ENCODE measurements at regions not wholly inside any gene's neighbourhood (a gene's known extent, or its start where the extent isn't known, plus 50 kb on each side); places are given as distances from the start of the nearest gene placed in this dataset.

- no peak for TF ChIP-seq GATA2 (IDR thresholded peaks at IDR 0.05; ENCODE audit: low read depth, low read length)
- no peak for TF ChIP-seq GATA3 (IDR thresholded peaks at IDR 0.05; ENCODE audit: low read depth, low read length)
Measured at GRCh38 chr4:127503111-127503510, 129.6 kb upstream of the INTU start.

GRCh38 chr4:127505203-127505602 is 127.6 kb upstream of the INTU start:
- TF ChIP-seq GATA3 (IDR thresholded peaks at IDR 0.05; ENCODE audit: low read depth, low read length) (no peak), GATA2 (IDR thresholded peaks at IDR 0.05; ENCODE audit: low read depth, low read length) (no peak)

- TF ChIP-seq GATA3 (IDR thresholded peaks at IDR 0.05; ENCODE audit: low read depth, low read length) = no peak
- no peak for TF ChIP-seq GATA2 (IDR thresholded peaks at IDR 0.05; ENCODE audit: low read depth, low read length)
Measured at GRCh38 chr4:127506283-127506682, 126.5 kb upstream of the INTU start.

GRCh38 chr4:127509155-127509554 is 123.6 kb upstream of the INTU start:
- TF ChIP-seq GATA2 (IDR thresholded peaks at IDR 0.05; ENCODE audit: low read depth, low read length) (no peak), GATA3 (IDR thresholded peaks at IDR 0.05; ENCODE audit: low read depth, low read length) (no peak)

GRCh38 chr4:127518046-127518445 is 114.7 kb upstream of the INTU start:
- TF ChIP-seq GATA3 (IDR thresholded peaks at IDR 0.05; ENCODE audit: low read depth, low read length) (no peak), GATA2 (IDR thresholded peaks at IDR 0.05; ENCODE audit: low read depth, low read length) (no peak)

GRCh38 chr4:127521463-127521862 is 111.3 kb upstream of the INTU start:
- TF ChIP-seq GATA3 (IDR thresholded peaks at IDR 0.05; ENCODE audit: low read depth, low read length) (no peak), GATA2 (IDR thresholded peaks at IDR 0.05; ENCODE audit: low read depth, low read length) (no peak)

- TF ChIP-seq GATA2 (IDR thresholded peaks at IDR 0.05; ENCODE audit: low read depth, low read length) (no peak), GATA3 (IDR thresholded peaks at IDR 0.05; ENCODE audit: low read depth, low read length) (no peak)
Measured at GRCh38 chr4:127523369-127523768, 109.4 kb upstream of the INTU start.

GRCh38 chr4:127525608-127526007 is 107.1 kb upstream of the INTU start:
- TF ChIP-seq GATA3 (IDR thresholded peaks at IDR 0.05; ENCODE audit: low read depth, low read length) = no peak
- no peak; the same call in 1 of the 2 replicates for TF ChIP-seq GATA2 (IDR thresholded peaks at IDR 0.05; ENCODE audit: low read depth, low read length)

- no peak for TF ChIP-seq GATA3 (IDR thresholded peaks at IDR 0.05; ENCODE audit: low read depth, low read length)
- no peak for TF ChIP-seq GATA2 (IDR thresholded peaks at IDR 0.05; ENCODE audit: low read depth, low read length)
Measured at GRCh38 chr4:127528302-127528701, 104.5 kb upstream of the INTU start.

- TF ChIP-seq GATA3 (IDR thresholded peaks at IDR 0.05; ENCODE audit: low read depth, low read length) (no peak), GATA2 (IDR thresholded peaks at IDR 0.05; ENCODE audit: low read depth, low read length) (no peak)
Measured at GRCh38 chr4:127533028-127533700, 99.6 kb upstream of the INTU start.

- no peak for TF ChIP-seq GATA2 (IDR thresholded peaks at IDR 0.05; ENCODE audit: low read depth, low read length)
- TF ChIP-seq GATA3 (IDR thresholded peaks at IDR 0.05; ENCODE audit: low read depth, low read length) = no peak
Measured at GRCh38 chr4:127534041-127534825, 98.5 kb upstream of the INTU start.

- TF ChIP-seq GATA3 (IDR thresholded peaks at IDR 0.05; ENCODE audit: low read depth, low read length) = no peak
- no peak for TF ChIP-seq GATA2 (IDR thresholded peaks at IDR 0.05; ENCODE audit: low read depth, low read length)
Measured at GRCh38 chr4:127538016-127538415, 94.7 kb upstream of the INTU start.

GRCh38 chr4:127540497-127541025 is 92.2 kb upstream of the INTU start:
- TF ChIP-seq GATA2 (IDR thresholded peaks at IDR 0.05; ENCODE audit: low read depth, low read length) = no peak
- TF ChIP-seq GATA3 (IDR thresholded peaks at IDR 0.05; ENCODE audit: low read depth, low read length) = no peak

GRCh38 chr4:127545271-127545670 is 87.5 kb upstream of the INTU start:
- TF ChIP-seq GATA3 (IDR thresholded peaks at IDR 0.05; ENCODE audit: low read depth, low read length) (no peak), GATA2 (IDR thresholded peaks at IDR 0.05; ENCODE audit: low read depth, low read length) (no peak)

Measured in SH-SY5Y (cell line).